Upper lobe of left lung (tissue), 6 donors: ENCODE measurements at regions not wholly inside any gene's neighbourhood (a gene's known extent, or its start where the extent isn't known, plus 50 kb on each side); places are given as distances from the start of the nearest gene placed in this dataset.

ENCODE experiments used
- ATAC-seq, 2 donors: fragments of 200-7000 bp; cut with Tn5 transposase; one replicate each; pipeline ENCODE4 v1.9.1; 2022; ENCODE audit warnings: mild to moderate bottlenecking in 2 of 2, moderate library complexity in 2 of 2; ENCODE audit not compliant: low FRiP score in 2 of 2
- DNase-seq, 2 donors: peaks; one replicate each; pipeline ENCODE4 v3.0.0-alpha.2; 2019 to 2020
- H3K27ac ChIP-seq, 4 donors: fragments of 200-600 bp; sonication (generic); one replicate each; pipeline ENCODE4 v1.5.1; 2016 to 2019
- H3K27me3 ChIP-seq, 4 donors: fragments of 200-600 bp; sonication (generic); one replicate each; pipeline ENCODE4 v1.5.1; 2017 to 2019
- H3K36me3 ChIP-seq, 4 donors: fragments of 200-600 bp; sonication (generic); one replicate each; pipeline ENCODE4 v1.5.1; 2016 to 2019
- H3K4me1 ChIP-seq, 4 donors: fragments of 200-600 bp; sonication (generic); one replicate each; pipeline ENCODE4 v1.5.1; 2018 to 2019
- H3K4me3 ChIP-seq, 4 donors: fragments of 200-600 bp; sonication (generic); one replicate each; pipeline ENCODE4 v1.5.1; 2017 to 2019; ENCODE audit warnings: mild to moderate bottlenecking in 2 of 4, moderate library complexity in 1 of 4
- H3K9me3 ChIP-seq, 4 donors: fragments of 200-600 bp; sonication (generic); one replicate each; pipeline ENCODE4 v1.5.1; 2018 to 2019
- EP300 ChIP-seq, 4 donors: sonication (generic); formaldehyde crosslinking; IDR thresholded peaks; one replicate each; pipeline ENCODE4 v1.5.1; 2017; ENCODE audit warnings: antibody characterized with exemption in 4 of 4, control low read depth in 2 of 4
- POLR2A ChIP-seq, 4 donors: fragments of 450-650 bp; IDR thresholded peaks; one replicate each; pipeline ENCODE4 v1.5.1; 2016 to 2017; ENCODE audit warnings: antibody characterized with exemption in 4 of 4, mild to moderate bottlenecking in 2 of 4
- POLR2AphosphoS5 ChIP-seq, 2 donors: sonication (generic); formaldehyde crosslinking; IDR thresholded peaks; one replicate each; pipeline ENCODE4 v1.5.1; 2017; ENCODE audit warnings: antibody characterized with exemption in 2 of 2
- WGBS, 2 donors: methylation state at CpG; one replicate each; pipeline ENCODE4 v1.1.5; 2017 to 2018; 5-methylcytosine and 5-hydroxymethylcytosine counted together
- TF ChIP-seq, protein P1 (sequence below), 6 experiments: fragments of 450-650 bp in 4 of 6; fragments of 200-600 bp in 2 of 6; sonication (generic) in 2 of 6; IDR thresholded peaks; one replicate each; pipeline ENCODE4 v1.5.1; 2016 to 2019; ENCODE audit warnings: antibody characterized with exemption in 6 of 6
- donor health status: DM: no; HTN: no; CAD: no; lungs with moderate emphysema.
- donor health status: DM: no; HTN: yes; CAD: no; lungs with severe emphysema.

DNA sequence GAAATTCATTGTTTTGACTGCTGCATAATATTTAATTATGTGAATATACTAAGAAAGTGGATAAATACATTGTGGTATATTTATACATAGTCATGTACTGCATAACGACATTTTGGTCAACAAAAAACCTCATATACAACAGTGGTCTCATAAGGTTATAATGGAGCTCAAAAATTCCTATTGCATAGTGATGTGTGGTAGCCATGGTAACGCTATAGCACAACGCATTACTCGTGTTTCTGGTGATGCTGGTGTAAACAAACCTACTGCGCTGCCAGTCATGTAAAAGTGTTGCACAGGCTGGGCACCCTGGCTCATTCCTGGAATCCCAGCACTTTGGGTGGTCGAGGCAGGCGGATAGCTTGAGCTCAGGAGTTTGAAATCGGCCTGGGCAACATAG lies 52.6 kb upstream of the NHLH2 start:
- DNase-seq (no peak), ATAC-seq (no peak)
- WGBS, 2 donors, result 85 to 88% methylated on average over 8 of the region's 8 CpGs
- Histone ChIP-seq H3K27me3 (no peaks in the 10 kb centered on the region), H3K4me1 (no peaks in the 10 kb centered on the region), H3K36me3 (no peaks in the 10 kb centered on the region), H3K4me3 (no peak overlapping the region), H3K9me3 (no peaks in the 10 kb centered on the region), H3K27ac (no peak overlapping the region)
- TF ChIP-seq POLR2A (IDR thresholded peaks at IDR 0.05) (no peak), EP300 (IDR thresholded peaks at IDR 0.05) (no peak), POLR2AphosphoS5 (IDR thresholded peaks at IDR 0.05) (no peak)
- TF ChIP-seq, protein P1, sequence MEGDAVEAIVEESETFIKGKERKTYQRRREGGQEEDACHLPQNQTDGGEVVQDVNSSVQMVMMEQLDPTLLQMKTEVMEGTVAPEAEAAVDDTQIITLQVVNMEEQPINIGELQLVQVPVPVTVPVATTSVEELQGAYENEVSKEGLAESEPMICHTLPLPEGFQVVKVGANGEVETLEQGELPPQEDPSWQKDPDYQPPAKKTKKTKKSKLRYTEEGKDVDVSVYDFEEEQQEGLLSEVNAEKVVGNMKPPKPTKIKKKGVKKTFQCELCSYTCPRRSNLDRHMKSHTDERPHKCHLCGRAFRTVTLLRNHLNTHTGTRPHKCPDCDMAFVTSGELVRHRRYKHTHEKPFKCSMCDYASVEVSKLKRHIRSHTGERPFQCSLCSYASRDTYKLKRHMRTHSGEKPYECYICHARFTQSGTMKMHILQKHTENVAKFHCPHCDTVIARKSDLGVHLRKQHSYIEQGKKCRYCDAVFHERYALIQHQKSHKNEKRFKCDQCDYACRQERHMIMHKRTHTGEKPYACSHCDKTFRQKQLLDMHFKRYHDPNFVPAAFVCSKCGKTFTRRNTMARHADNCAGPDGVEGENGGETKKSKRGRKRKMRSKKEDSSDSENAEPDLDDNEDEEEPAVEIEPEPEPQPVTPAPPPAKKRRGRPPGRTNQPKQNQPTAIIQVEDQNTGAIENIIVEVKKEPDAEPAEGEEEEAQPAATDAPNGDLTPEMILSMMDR (IDR thresholded peaks at IDR 0.05), result no peak

DNA sequence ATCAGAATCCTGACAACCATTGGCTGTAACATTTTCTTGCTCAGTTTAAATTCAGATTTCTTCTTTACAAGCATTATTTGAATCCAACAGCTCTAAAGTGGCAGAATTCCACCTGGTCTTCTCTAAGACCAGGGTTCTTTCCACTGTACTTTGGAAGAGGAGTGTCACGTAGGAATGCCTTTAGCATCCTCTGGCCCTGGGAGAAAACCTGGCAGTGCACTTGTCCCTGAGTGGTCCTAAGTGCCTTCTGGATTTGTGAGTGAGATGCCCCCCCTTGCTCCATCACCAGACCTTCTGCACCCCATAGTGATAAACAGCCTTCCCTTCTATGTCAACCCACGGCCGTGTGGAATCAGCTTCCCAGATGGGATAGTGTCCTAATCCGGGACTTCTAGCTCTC lies 57.1 kb upstream of the NHLH2 start:
- Histone ChIP-seq H3K36me3 (no peaks in the 10 kb centered on the region), H3K4me3 (no peak overlapping the region), H3K27me3 (no peaks in the 10 kb centered on the region), H3K9me3 (no peaks in the 10 kb centered on the region), H3K4me1 (no peaks in the 10 kb centered on the region), H3K27ac (no peak overlapping the region)
- TF ChIP-seq, protein P1 (IDR thresholded peaks at IDR 0.05), result no peak
- no peak for TF ChIP-seq POLR2AphosphoS5 (IDR thresholded peaks at IDR 0.05)
- no peak for TF ChIP-seq EP300 (IDR thresholded peaks at IDR 0.05)
- TF ChIP-seq POLR2A (IDR thresholded peaks at IDR 0.05), result no peak
- ATAC-seq (no peak), DNase-seq (no peak)
- 79 to 82% methylated on average over 4 of the region's 4 CpGs for WGBS, 2 donors

DNA sequence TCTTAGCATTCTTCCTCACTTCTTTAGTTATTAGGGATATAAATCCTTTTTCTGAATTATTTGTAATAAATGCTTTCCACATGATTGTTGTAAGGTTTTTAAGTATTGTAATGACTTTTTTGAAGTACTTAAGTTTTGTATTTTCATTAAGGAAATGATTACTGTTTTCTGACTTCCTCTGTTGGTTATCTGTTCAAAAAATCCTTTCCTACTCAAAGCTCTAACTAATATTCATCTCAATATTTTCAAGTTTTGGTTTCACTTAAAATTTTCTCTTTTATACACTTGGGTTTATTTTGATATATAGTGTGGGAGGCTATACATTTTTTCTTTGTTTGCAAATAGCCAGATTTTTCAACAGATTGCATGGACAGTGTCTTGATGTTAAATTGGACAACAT lies 59.9 kb upstream of the NHLH2 start:
- H3K4me3 ChIP-seq, result no peak overlapping the region
- TF ChIP-seq, protein P1 (IDR thresholded peaks at IDR 0.05), result no peak
- TF ChIP-seq POLR2AphosphoS5 (IDR thresholded peaks at IDR 0.05), result no peak
- no peaks in the 10 kb centered on the region for H3K4me1 ChIP-seq
- ATAC-seq (no peak), DNase-seq (no peak)
- no peaks in the 10 kb centered on the region for H3K36me3 ChIP-seq
- no peak overlapping the region for H3K27ac ChIP-seq
- no peaks in the 10 kb centered on the region for H3K9me3 ChIP-seq
- no peaks in the 10 kb centered on the region for H3K27me3 ChIP-seq

DNA sequence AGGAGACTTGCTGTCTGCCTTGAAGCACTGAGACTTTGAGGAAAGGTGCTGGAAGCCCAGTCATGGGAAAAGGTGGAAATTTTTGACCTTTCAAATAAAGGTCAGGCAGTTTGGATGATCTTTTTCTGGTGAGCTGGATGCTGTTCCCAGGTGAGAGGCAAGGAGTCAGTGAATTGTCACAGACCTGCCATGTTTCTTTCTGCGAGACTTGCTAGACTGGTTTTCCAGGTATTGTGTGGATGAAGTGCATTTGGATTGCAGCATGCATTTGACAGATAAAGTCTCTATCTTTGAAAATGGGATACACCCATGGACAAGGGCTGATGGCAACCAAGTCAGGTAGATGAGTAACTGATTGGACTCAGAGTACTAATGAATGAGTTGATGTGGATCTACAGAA lies 65.7 kb upstream of the NHLH2 start:
- H3K36me3 ChIP-seq, result no peaks in the 10 kb centered on the region
- no peaks in the 10 kb centered on the region for H3K9me3 ChIP-seq
- H3K27me3 ChIP-seq, result no peaks in the 10 kb centered on the region
- TF ChIP-seq, protein P1 (IDR thresholded peaks at IDR 0.05), result no peak
- no peak for TF ChIP-seq EP300 (IDR thresholded peaks at IDR 0.05)
- TF ChIP-seq POLR2AphosphoS5 (IDR thresholded peaks at IDR 0.05), result no peak
- no peak for TF ChIP-seq POLR2A (IDR thresholded peaks at IDR 0.05)
- no peak for DNase-seq
- ATAC-seq, result no peak
- H3K27ac ChIP-seq, result no peak overlapping the region
- H3K4me3 ChIP-seq, result no peak overlapping the region
- 79 to 91% methylated on average over 1 of the region's 1 CpG for WGBS, 2 donors
- no peaks in the 10 kb centered on the region for H3K4me1 ChIP-seq

DNA sequence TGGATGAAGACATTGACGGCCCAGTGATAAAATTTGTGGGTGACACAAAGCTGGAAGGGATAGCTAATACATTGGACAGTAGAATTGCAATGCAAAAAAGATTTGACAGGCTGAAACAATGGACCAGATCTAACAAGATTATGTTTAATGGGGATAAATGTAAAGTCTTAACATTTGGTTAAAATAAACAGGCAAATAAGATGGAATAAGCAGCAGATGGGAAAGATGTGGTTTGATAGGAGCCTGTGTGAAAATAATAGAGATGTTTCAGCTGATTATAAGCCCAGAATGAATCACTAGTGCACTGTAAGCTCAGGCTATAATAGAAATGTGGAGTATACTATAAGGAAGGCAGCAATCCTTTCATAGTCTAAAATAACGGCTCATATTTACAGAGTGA lies 66.2 kb upstream of the NHLH2 start:
- H3K4me1 ChIP-seq, result no peaks in the 10 kb centered on the region
- 80 to 81% methylated on average over 2 of the region's 2 CpGs for WGBS, 2 donors
- DNase-seq, result no peak
- no peak overlapping the region for H3K4me3 ChIP-seq
- H3K9me3 ChIP-seq, result no peaks in the 10 kb centered on the region
- H3K36me3 ChIP-seq, result no peaks in the 10 kb centered on the region
- ATAC-seq, result no peak
- H3K27ac ChIP-seq, result no peak overlapping the region
- H3K27me3 ChIP-seq, result no peaks in the 10 kb centered on the region
- TF ChIP-seq POLR2A (IDR thresholded peaks at IDR 0.05) (no peak), POLR2AphosphoS5 (IDR thresholded peaks at IDR 0.05) (no peak), EP300 (IDR thresholded peaks at IDR 0.05) (no peak)
- TF ChIP-seq, protein P1 (IDR thresholded peaks at IDR 0.05), result no peak
